Breast epithelium (tissue), 4 donors: ENCODE measurements at regions not wholly inside any gene's neighbourhood (a gene's known extent, or its start where the extent isn't known, plus 50 kb on each side); places are given as distances from the start of the nearest gene placed in this dataset.

Experiments
- DNase-seq, 2 donors: peaks; one replicate each; pipeline ENCODE4 v3.0.0-alpha.2; 2019; ENCODE audit warnings: low spot score in 2 of 2
- H3K27ac ChIP-seq, 2 donors: fragments of 200-600 bp; sonication (generic) in 1 of 2; one replicate each; pipeline ENCODE4 v1.5.1; 2016 to 2019; ENCODE audit warnings: mild to moderate bottlenecking in 1 of 2
- H3K27me3 ChIP-seq, 2 donors: fragments of 200-600 bp; sonication (generic) in 1 of 2; one replicate each; pipeline versions ENCODE4 v1.5.1 to v1.6.0; 2017 to 2019; ENCODE audit warnings: control low read depth in 1 of 2, mild to moderate bottlenecking in 1 of 2
- H3K36me3 ChIP-seq: fragments of 200-600 bp; one replicate; pipeline ENCODE4 v1.5.1; 2019
- H3K4me1 ChIP-seq, 2 donors: fragments of 200-600 bp; sonication (generic); one replicate each; pipeline ENCODE4 v1.5.1; 2016 to 2019; ENCODE audit warnings: control low read depth in 1 of 2
- H3K4me3 ChIP-seq, 3 donors: fragments of 200-600 bp; sonication (generic); 1 replicate in 2 of 3; 2 replicates in 1 of 3; pipeline ENCODE4 v1.5.1; 2016 to 2019; ENCODE audit warnings: mild to moderate bottlenecking in 3 of 3, moderate library complexity in 2 of 3
- H3K9me3 ChIP-seq, 2 donors: fragments of 200-600 bp; sonication (generic) in 1 of 2; one replicate each; pipeline ENCODE4 v1.5.1; 2016 to 2019; ENCODE audit warnings: control low read depth in 1 of 2
- CTCF ChIP-seq, 3 donors: fragments of 450-650 bp; IDR thresholded peaks; one replicate each; pipeline ENCODE4 v1.5.1; 2016 to 2017; ENCODE audit warnings: antibody characterized with exemption in 3 of 3, mild to moderate bottlenecking in 3 of 3, moderate library complexity in 3 of 3
- POLR2A ChIP-seq: fragments of 450-650 bp; IDR thresholded peaks from one replicate; pipeline ENCODE4 v1.6.1; 2016; ENCODE audit warnings: antibody characterized with exemption, mild to moderate bottlenecking, moderate library complexity
- POLR2AphosphoS5 ChIP-seq, 3 donors: sonication (generic); formaldehyde crosslinking; IDR thresholded peaks; one replicate each; pipeline ENCODE4 v1.6.1; 2017; ENCODE audit warnings: antibody characterized with exemption in 3 of 3
- intact Hi-C: fragments of 100-400 bp; cut with DNase I; formaldehyde crosslinking; loops from one replicate; pipeline ENCODE4 v1.15.1; 2023; ENCODE audit warnings: low total_unique reads

GRCh38 chr18:43994381-43994780, 686.3 kb upstream of the SETBP1 start:
- H3K4me3 ChIP-seq: no peak overlapping the region
- no peak for TF ChIP-seq CTCF (IDR thresholded peaks at IDR 0.05)
- no peak for TF ChIP-seq POLR2AphosphoS5 (IDR thresholded peaks at IDR 0.05)
- TF ChIP-seq POLR2A: no peak
- H3K36me3 ChIP-seq: no peaks in the 10 kb centered on the region
- no peaks in the 10 kb centered on the region for H3K27me3 ChIP-seq
- no peaks in the 10 kb centered on the region for H3K4me1 ChIP-seq
- intact Hi-C loops: no loop called here
- DNase-seq: no peak
- no peaks in the 10 kb centered on the region for H3K9me3 ChIP-seq
- no peak overlapping the region for H3K27ac ChIP-seq

- H3K9me3 ChIP-seq: no peaks in the 10 kb centered on the region
- DNase-seq: no peak
- no peaks in the 10 kb centered on the region for H3K4me1 ChIP-seq
- intact Hi-C loops: no loop called here
- no peak overlapping the region for H3K4me3 ChIP-seq
- H3K36me3 ChIP-seq: no peaks in the 10 kb centered on the region
- no peak for TF ChIP-seq POLR2AphosphoS5 (IDR thresholded peaks at IDR 0.05)
- TF ChIP-seq CTCF (IDR thresholded peaks at IDR 0.05): no peak
- TF ChIP-seq POLR2A: no peak
- no peak overlapping the region for H3K27ac ChIP-seq
- no peaks in the 10 kb centered on the region for H3K27me3 ChIP-seq
Observed at GRCh38 chr18:44013871-44014270, 666.8 kb upstream of the SETBP1 start.

GRCh38 chr18:44025421-44025820, 655.3 kb upstream of the SETBP1 start:
- DNase-seq: no peak

GRCh38 chr18:44028109-44028508, 652.6 kb upstream of the SETBP1 start:
- H3K36me3 ChIP-seq: no peaks in the 10 kb centered on the region
- H3K4me1 ChIP-seq: no peaks in the 10 kb centered on the region
- H3K4me3 ChIP-seq: no peak overlapping the region
- H3K27ac ChIP-seq: no peak overlapping the region
- H3K27me3 ChIP-seq: no peaks in the 10 kb centered on the region
- TF ChIP-seq CTCF (IDR thresholded peaks at IDR 0.05): no peak
- no peak for TF ChIP-seq POLR2AphosphoS5 (IDR thresholded peaks at IDR 0.05)
- no peak for TF ChIP-seq POLR2A
- H3K9me3 ChIP-seq: no peaks in the 10 kb centered on the region
- intact Hi-C loops: no loop called here
- DNase-seq: no peak

More at GRCh38 chr18:44025421-44025820, 655.3 kb upstream of the SETBP1 start:
- no peak overlapping the region for H3K27ac ChIP-seq
- H3K4me3 ChIP-seq: no peak overlapping the region
- no peaks in the 10 kb centered on the region for H3K27me3 ChIP-seq
- intact Hi-C loops: no loop called here
- H3K4me1 ChIP-seq: no peaks in the 10 kb centered on the region
- no peaks in the 10 kb centered on the region for H3K36me3 ChIP-seq
- H3K9me3 ChIP-seq: no peaks in the 10 kb centered on the region
- TF ChIP-seq POLR2A (no peak), POLR2AphosphoS5 (IDR thresholded peaks at IDR 0.05) (no peak), CTCF (IDR thresholded peaks at IDR 0.05) (no peak)

- no peak for TF ChIP-seq POLR2AphosphoS5 (IDR thresholded peaks at IDR 0.05)
- TF ChIP-seq POLR2A: no peak
- TF ChIP-seq CTCF (IDR thresholded peaks at IDR 0.05): no peak
- Histone ChIP-seq H3K9me3 (no peaks in the 10 kb centered on the region), H3K27ac (no peak overlapping the region), H3K36me3 (no peaks in the 10 kb centered on the region), H3K4me1 (no peaks in the 10 kb centered on the region), H3K27me3 (no peaks in the 10 kb centered on the region), H3K4me3 (no peak overlapping the region)
- DNase-seq: no peak
- intact Hi-C loops: no loop called here
Observed at GRCh38 chr18:44031063-44031462, 649.6 kb upstream of the SETBP1 start.
